A673 (cell line): ENCODE measurements at regions not wholly inside any gene's neighbourhood (a gene's known extent, or its start where the extent isn't known, plus 50 kb on each side); places are given as distances from the start of the nearest gene placed in this dataset.

Source experiments
- BruUV-seq: library from RNA; stranded (reverse); fragments of 400-500 nt; replicated peaks from 2 replicates; lab custom pipeline; 2021; lab: Mats Ljungman, UMichigan
- CTCF ChIA-PET: fragments of 300-600 bp; sonication (Branson Sonifier 250); formaldehyde crosslinking; loops from one replicate; lab custom pipeline; 2022; ENCODE audit warnings: antibody characterized with exemption; lab: Charles Lee
- POLR2A ChIA-PET: fragments of 300-600 bp; sonication (Branson Sonifier 250); formaldehyde crosslinking; loops from one replicate; lab custom pipeline; 2022; ENCODE audit warnings: antibody characterized with exemption; ENCODE audit not compliant: low non-redundant PET; lab: Charles Lee
- DNase-seq: peaks from one replicate; pipeline ENCODE4 v3.0.0-alpha.2; 2015; ENCODE audit warnings: low spot score
- H3K27ac ChIP-seq: fragments of 200-600 bp; sonication (generic); 2 replicates; pipeline ENCODE4 v1.5.1; 2016; ENCODE audit warnings: mixed run types, low read depth, mild to moderate bottlenecking, mixed read lengths, antibody characterized with exemption, low read length; ENCODE audit not compliant: poor library complexity, severe bottlenecking
- H3K27me3 ChIP-seq: fragments of 200-600 bp; sonication (generic); replicated peaks from 2 replicates; pipeline ENCODE4 v1.6.1; 2017; ENCODE audit warnings: mixed run types, low read depth, mild to moderate bottlenecking, mixed read lengths, antibody characterized with exemption, low read length; ENCODE audit not compliant: insufficient read depth, poor library complexity
- H3K36me3 ChIP-seq: fragments of 200-600 bp; sonication (generic); 2 replicates; pipeline ENCODE4 v1.6.1; 2016; ENCODE audit warnings: mixed run types, mild to moderate bottlenecking, mixed read lengths, antibody characterized with exemption, low read length; ENCODE audit not compliant: insufficient read depth, poor library complexity, severe bottlenecking
- H3K4me1 ChIP-seq: fragments of 200-600 bp; sonication (generic); 2 replicates; pipeline ENCODE4 v1.6.1; 2017; ENCODE audit warnings: mixed run types, mild to moderate bottlenecking, mixed read lengths, antibody characterized with exemption, low read length; ENCODE audit not compliant: insufficient read depth, poor library complexity, severe bottlenecking
- H3K4me3 ChIP-seq: fragments of 200-600 bp; sonication (generic); 2 replicates; pipeline ENCODE4 v1.5.1; 2016; ENCODE audit warnings: low read depth, mixed run types, mild to moderate bottlenecking, mixed read lengths, low read length; ENCODE audit not compliant: poor library complexity, severe bottlenecking
- H3K9me3 ChIP-seq: fragments of 200-600 bp; sonication (generic); 2 replicates; pipeline ENCODE4 v1.6.1; 2016; ENCODE audit warnings: mixed run types, low read depth, mild to moderate bottlenecking, mixed read lengths, antibody characterized with exemption, low read length; ENCODE audit not compliant: poor library complexity, severe bottlenecking
- EZH2 ChIP-seq: fragments of 200-600 bp; sonication (generic); IDR thresholded peaks from 2 replicates; pipeline ENCODE4 v1.6.1; 2017; ENCODE audit warnings: borderline replicate concordance, low read depth, mild to moderate bottlenecking, mixed read lengths, antibody characterized with exemption, low read length; ENCODE audit not compliant: poor library complexity, severe bottlenecking
- intact Hi-C: fragments of 100-400 bp; cut with micrococcal nuclease; formaldehyde crosslinking; loops from one replicate; pipeline ENCODE4 v1.10.0; 2022; ENCODE audit not compliant: unreplicated experiment
- TF ChIP-seq, protein P1 (sequence below): fragments of 300-800, 200-600 bp; sonication (generic); conservative IDR thresholded peaks from 2 replicates; pipeline ENCODE4 v1.5.1; 2017; ENCODE audit warnings: low read depth, mild to moderate bottlenecking, antibody characterized with exemption, low read length, moderate library complexity, mixed read lengths

DNA sequence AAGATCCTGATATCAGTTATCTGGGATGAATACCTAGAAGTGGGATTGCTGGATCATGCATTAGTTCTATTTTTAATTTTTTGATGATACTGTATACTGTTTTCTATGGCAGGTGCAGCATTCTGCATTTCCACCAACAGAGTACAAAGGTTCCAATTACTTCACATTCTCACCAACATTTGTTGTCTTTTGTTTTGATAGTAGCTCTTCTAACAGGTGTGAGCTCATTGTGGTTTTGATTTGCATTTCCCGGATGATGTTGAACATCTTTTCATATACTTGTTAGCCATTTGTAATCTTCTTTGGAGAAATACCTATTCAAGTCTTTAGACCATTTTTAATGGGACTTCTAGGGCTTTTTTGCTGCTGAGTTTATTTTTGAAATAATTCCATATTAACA, 139.2 kb upstream of the AMOT start:
- no peaks in the 10 kb centered on the region for H3K27me3 ChIP-seq
- no peaks in the 10 kb centered on the region for H3K36me3 ChIP-seq
- no peak for DNase-seq
- intact Hi-C loops: no loop called here
- CTCF ChIA-PET: no interaction called here
- H3K9me3 ChIP-seq: no peaks in the 10 kb centered on the region
- no peaks in the 10 kb centered on the region for H3K4me1 ChIP-seq
- no TSS peak for BruUV-seq
- POLR2A ChIA-PET: no interaction called here
- no peak overlapping the region for H3K4me3 ChIP-seq
- H3K27ac ChIP-seq: no peak overlapping the region
- TF ChIP-seq, protein P1, sequence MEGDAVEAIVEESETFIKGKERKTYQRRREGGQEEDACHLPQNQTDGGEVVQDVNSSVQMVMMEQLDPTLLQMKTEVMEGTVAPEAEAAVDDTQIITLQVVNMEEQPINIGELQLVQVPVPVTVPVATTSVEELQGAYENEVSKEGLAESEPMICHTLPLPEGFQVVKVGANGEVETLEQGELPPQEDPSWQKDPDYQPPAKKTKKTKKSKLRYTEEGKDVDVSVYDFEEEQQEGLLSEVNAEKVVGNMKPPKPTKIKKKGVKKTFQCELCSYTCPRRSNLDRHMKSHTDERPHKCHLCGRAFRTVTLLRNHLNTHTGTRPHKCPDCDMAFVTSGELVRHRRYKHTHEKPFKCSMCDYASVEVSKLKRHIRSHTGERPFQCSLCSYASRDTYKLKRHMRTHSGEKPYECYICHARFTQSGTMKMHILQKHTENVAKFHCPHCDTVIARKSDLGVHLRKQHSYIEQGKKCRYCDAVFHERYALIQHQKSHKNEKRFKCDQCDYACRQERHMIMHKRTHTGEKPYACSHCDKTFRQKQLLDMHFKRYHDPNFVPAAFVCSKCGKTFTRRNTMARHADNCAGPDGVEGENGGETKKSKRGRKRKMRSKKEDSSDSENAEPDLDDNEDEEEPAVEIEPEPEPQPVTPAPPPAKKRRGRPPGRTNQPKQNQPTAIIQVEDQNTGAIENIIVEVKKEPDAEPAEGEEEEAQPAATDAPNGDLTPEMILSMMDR: no peak
- TF ChIP-seq EZH2: no peak

DNA sequence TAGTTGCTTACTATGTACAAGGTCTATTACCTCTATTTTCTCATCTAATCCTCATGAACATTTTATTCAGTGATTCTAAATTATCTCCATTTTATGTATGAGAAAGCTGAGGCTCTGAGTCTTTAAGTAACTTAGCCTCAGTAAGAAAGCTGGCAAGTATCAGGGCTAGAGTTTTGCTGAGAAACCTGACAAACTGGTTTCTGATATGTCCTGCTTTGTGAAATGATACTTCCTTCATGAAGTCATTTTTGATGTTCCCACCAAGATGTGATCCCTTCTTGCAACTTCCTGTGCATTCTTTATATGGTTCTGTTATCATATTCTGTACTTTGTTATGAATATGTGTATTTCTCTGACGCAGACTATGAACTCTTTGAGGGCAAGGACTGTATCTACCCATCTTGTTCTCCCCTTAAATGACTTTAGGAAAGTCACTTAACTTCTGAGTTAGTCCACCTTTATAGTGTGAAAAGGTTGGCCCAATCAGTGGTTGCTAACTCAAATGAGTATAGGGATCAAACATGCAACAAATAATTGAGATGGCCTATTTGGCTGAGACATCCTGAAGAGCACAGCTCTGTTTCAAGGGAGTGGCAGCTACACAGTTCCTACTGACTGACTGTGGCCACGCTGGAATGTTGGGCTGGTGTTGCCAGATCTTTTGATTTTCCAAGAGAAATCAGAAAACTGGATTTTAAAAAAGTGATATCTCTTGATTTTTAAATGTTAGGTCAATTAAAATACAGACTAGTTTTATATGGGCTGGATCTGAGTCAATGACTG, 127.9 kb upstream of the AMOT start:
- intact Hi-C loops: no loop called here
- Histone ChIP-seq H3K4me3 (no peak overlapping the region), H3K9me3 (no peaks in the 10 kb centered on the region), H3K27me3 (no peaks in the 10 kb centered on the region), H3K27ac (no peak overlapping the region), H3K36me3 (no peaks in the 10 kb centered on the region), H3K4me1 (no peaks in the 10 kb centered on the region)
- CTCF ChIA-PET: no interaction called here
- DNase-seq: no peak
- TF ChIP-seq, protein P1: no peak
- TF ChIP-seq EZH2: no peak
- no TSS peak for BruUV-seq
- POLR2A ChIA-PET: no interaction called here

DNA sequence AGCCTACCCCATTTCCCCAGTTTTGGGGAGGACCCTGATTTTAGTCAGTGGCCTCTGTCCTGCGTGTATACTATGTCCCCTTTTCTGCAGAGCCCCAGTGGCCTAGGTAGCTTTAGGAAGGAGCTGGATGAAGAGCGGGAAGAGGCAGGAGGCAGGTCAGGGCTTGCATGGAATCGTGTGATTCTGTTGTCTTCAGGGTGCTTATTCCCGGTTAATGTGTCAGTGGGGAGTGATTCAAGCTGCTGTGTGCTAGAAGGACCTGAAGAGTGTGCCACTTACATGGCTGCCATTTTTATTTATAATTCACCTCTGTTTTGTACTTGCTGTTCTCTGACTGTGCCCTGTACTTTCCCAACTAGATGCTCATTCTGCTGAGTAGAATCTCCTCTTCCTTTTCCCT, 127.3 kb upstream of the AMOT start:
- TF ChIP-seq EZH2: no peak
- H3K4me3 ChIP-seq: no peak overlapping the region
- no peaks in the 10 kb centered on the region for H3K9me3 ChIP-seq
- no TSS peak for BruUV-seq
- H3K27me3 ChIP-seq: no peaks in the 10 kb centered on the region
- intact Hi-C loops: no loop called here
- H3K36me3 ChIP-seq: no peaks in the 10 kb centered on the region
- ChIA-PET CTCF (no interaction called here), POLR2A (no interaction called here)
- no peak overlapping the region for H3K27ac ChIP-seq
- no peak for DNase-seq
- no peaks in the 10 kb centered on the region for H3K4me1 ChIP-seq

DNA sequence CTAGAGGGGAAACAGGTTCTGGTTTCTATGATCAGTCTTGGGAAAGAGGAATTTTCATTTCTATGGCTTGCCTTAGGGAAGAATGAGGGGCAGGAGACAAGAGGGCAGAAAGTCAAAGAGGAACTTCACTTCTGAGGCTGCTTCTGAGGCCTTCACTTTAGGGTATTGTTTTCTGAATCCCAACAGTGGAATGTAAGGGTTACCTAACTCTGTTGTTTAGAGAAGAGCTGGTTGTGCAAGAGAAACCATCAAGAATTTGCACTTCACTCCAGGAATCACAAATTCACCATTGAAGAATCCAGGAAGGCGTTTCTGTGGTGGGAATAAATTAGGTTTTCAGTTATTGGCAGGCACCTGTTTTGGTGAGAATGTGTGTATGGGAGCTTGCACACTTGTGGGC, 126.7 kb upstream of the AMOT start:
- BruUV-seq: no TSS peak
- POLR2A ChIA-PET: no interaction called here
- Histone ChIP-seq H3K27me3 (peaks cover 4% of the 10 kb centered on the region), H3K4me3 (no peak overlapping the region), H3K36me3 (no peaks in the 10 kb centered on the region), H3K27ac (no peak overlapping the region), H3K4me1 (no peaks in the 10 kb centered on the region), H3K9me3 (no peaks in the 10 kb centered on the region)
- intact Hi-C loops: no loop called here
- TF ChIP-seq EZH2: no peak
- TF ChIP-seq, protein P1: no peak
- no peak for DNase-seq
- CTCF ChIA-PET: no interaction called here
